ENCODE measurements at regions not wholly inside any gene's neighbourhood (a gene's known extent, or its start where the extent isn't known, plus 50 kb on each side); places are given as distances from the start of the nearest gene placed in this dataset.

- TF ChIP-seq GLIS1 (tag by site-specific recombination; IDR thresholded peaks at IDR 0.05) (0 out of 2 replicates have a peak, but pooled peaks have one; percentile 14), ZNF518A (tag by site-specific recombination; conservative IDR thresholded peaks at IDR 0.05; ENCODE audit: low read depth) (no peak)
Observed at GRCh38 chr16:5490499-5490898, 392.9 kb upstream of the EEF2KMT start (continued).

- ChIA-PET CTCF (interaction anchor here (0.6 kb wide), 1 partner anchor 1130 kb away, joined by 5 read pairs; no protein-coding TSS in a partner anchor), POLR2A (no interaction called here)
- H3K4me1 ChIP-seq (ENCODE audit: control insufficient read depth, insufficient read depth, low read length): no peaks in the 10 kb centered on the region
- no peak overlapping the region for H3K27ac ChIP-seq (ENCODE audit: extremely low read depth, low read depth, low read length)
- TF ChIP-seq ZBTB21 (tag by site-specific recombination; IDR thresholded peaks at IDR 0.05): no peak
- TF ChIP-seq ZNF513 (tag by site-specific recombination; IDR thresholded peaks at IDR 0.05): peak; percentile 74
- no peaks in the 10 kb centered on the region for H3K36me3 ChIP-seq (ENCODE audit: control insufficient read depth in 2 of 2, insufficient read depth in 1 of 2, low read length in 2 of 2)
- no peak overlapping the region for H3K4me3 ChIP-seq (ENCODE audit: low read depth, low read length)
- H3K9me3 ChIP-seq (ENCODE audit: control insufficient read depth, insufficient read depth, low read depth, low read length): no peaks in the 10 kb centered on the region
Observed at GRCh38 chr16:5488581-5488980, 391.0 kb upstream of the EEF2KMT start.

- Histone ChIP-seq H3K4me1 (ENCODE audit: control insufficient read depth, insufficient read depth, low read length) (no peaks in the 10 kb centered on the region), H3K9me3 (ENCODE audit: control insufficient read depth, insufficient read depth, low read depth, low read length) (no peaks in the 10 kb centered on the region), H3K36me3 (ENCODE audit: control insufficient read depth in 2 of 2, insufficient read depth in 1 of 2, low read length in 2 of 2) (no peaks in the 10 kb centered on the region), H3K27ac (ENCODE audit: extremely low read depth, low read depth, low read length) (no peak overlapping the region), H3K4me3 (ENCODE audit: low read depth, low read length) (no peak overlapping the region)
- no peak for TF ChIP-seq OSR2 (tag by site-specific recombination; IDR thresholded peaks at IDR 0.05)
- TF ChIP-seq ATF2 (tag by site-specific recombination; IDR thresholded peaks at IDR 0.05; ENCODE audit: low read depth): peak; percentile 81
- POLR2A ChIA-PET: no interaction called here
- CTCF ChIA-PET: no interaction called here
Observed at GRCh38 chr16:5487728-5488127, 390.1 kb upstream of the EEF2KMT start.

- Histone ChIP-seq H3K4me3 (ENCODE audit: low read depth, low read length) (no peak overlapping the region), H3K27ac (ENCODE audit: extremely low read depth, low read depth, low read length) (no peak overlapping the region), H3K9me3 (ENCODE audit: control insufficient read depth, insufficient read depth, low read depth, low read length) (no peaks in the 10 kb centered on the region), H3K4me1 (ENCODE audit: control insufficient read depth, insufficient read depth, low read length) (no peaks in the 10 kb centered on the region), H3K36me3 (ENCODE audit: control insufficient read depth in 2 of 2, insufficient read depth in 1 of 2, low read length in 2 of 2) (no peaks in the 10 kb centered on the region)
- POLR2A ChIA-PET: no interaction called here
- CTCF ChIA-PET: no interaction called here
- TF ChIP-seq ZNF707 (tag by site-specific recombination; IDR thresholded peaks at IDR 0.05) (no peak), KLF17 (tag by site-specific recombination; IDR thresholded peaks at IDR 0.05) (no peak), ZNF292 (tag by site-specific recombination; IDR thresholded peaks at IDR 0.05; ENCODE audit: borderline replicate concordance, low read depth) (no peak), ZNF585B (tag by site-specific recombination; IDR thresholded peaks at IDR 0.05) (no peak), TCF7L2 (IDR thresholded peaks at IDR 0.05; ENCODE audit: borderline replicate concordance, low read depth, low read length) (no peak), ZNF223 (tag by site-specific recombination; IDR thresholded peaks at IDR 0.05) (no peak), SCRT2 (tag by site-specific recombination; IDR thresholded peaks at IDR 0.05) (no peak), ZNF610 (tag by site-specific recombination; IDR thresholded peaks at IDR 0.05; ENCODE audit: borderline replicate concordance) (no peak), REST (tag by site-specific recombination; IDR thresholded peaks at IDR 0.05) (no peak)
Observed at GRCh38 chr16:5482256-5482655, 384.7 kb upstream of the EEF2KMT start.

Data from HEK293 (cell line).